ENCODE measurements at regions not wholly inside any gene's neighbourhood (a gene's known extent, or its start where the extent isn't known, plus 50 kb on each side); places are given as distances from the start of the nearest gene placed in this dataset.
"Not testable (repeated sequence)": the region's sequence is repeated elsewhere in the genome, so short reads cannot be mapped to it uniquely, and the experiment has no call there.

DNA sequence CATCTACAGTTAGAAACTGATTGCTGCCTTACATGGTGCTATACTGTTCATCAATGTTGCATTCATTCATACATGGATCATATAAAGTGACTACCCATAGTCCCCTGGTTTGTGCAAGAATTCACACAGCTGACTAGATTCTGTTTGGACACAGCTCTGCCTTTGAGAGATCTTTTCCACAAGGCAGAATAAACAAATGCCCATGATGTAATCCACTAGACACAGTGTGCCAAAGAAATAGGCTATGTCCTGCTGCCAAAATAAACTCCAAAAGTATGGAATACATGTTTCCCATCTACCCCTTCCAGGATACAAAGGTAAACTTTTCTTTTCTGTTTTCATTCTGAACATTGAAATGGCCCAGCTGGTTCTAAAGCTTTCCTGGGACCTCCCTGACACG, 269.4 kb upstream of the CHAC2 start:
- TF ChIP-seq POLR2A (IDR thresholded peaks at IDR 0.05): no peak
- TF ChIP-seq, protein P1, sequence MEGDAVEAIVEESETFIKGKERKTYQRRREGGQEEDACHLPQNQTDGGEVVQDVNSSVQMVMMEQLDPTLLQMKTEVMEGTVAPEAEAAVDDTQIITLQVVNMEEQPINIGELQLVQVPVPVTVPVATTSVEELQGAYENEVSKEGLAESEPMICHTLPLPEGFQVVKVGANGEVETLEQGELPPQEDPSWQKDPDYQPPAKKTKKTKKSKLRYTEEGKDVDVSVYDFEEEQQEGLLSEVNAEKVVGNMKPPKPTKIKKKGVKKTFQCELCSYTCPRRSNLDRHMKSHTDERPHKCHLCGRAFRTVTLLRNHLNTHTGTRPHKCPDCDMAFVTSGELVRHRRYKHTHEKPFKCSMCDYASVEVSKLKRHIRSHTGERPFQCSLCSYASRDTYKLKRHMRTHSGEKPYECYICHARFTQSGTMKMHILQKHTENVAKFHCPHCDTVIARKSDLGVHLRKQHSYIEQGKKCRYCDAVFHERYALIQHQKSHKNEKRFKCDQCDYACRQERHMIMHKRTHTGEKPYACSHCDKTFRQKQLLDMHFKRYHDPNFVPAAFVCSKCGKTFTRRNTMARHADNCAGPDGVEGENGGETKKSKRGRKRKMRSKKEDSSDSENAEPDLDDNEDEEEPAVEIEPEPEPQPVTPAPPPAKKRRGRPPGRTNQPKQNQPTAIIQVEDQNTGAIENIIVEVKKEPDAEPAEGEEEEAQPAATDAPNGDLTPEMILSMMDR (IDR thresholded peaks at IDR 0.05): no peak
- DNase-seq: no peak
- no peak overlapping the region for H3K4me3 ChIP-seq
- no peaks in the 10 kb centered on the region for H3K36me3 ChIP-seq
- H3K27ac ChIP-seq: no peak overlapping the region
- H3K9me3 ChIP-seq: no peaks in the 10 kb centered on the region
- H3K27me3 ChIP-seq: no peaks in the 10 kb centered on the region
- intact Hi-C loops (cut with DNase I; ENCODE audit: low total_unique reads): no loop called here
- no peaks in the 10 kb centered on the region for H3K4me1 ChIP-seq

GRCh38 chr2:53497020-53497419, 270.6 kb upstream of the CHAC2 start:
- Histone ChIP-seq H3K27me3 (no peaks in the 10 kb centered on the region), H3K9me3 (no peaks in the 10 kb centered on the region), H3K36me3 (no peaks in the 10 kb centered on the region), H3K4me3 (no peak overlapping the region), H3K27ac (no peak overlapping the region), H3K4me1 (no peaks in the 10 kb centered on the region)
- TF ChIP-seq POLR2A (IDR thresholded peaks at IDR 0.05): no peak
- TF ChIP-seq, protein P1 (IDR thresholded peaks at IDR 0.05): no peak
- intact Hi-C loops (cut with DNase I; ENCODE audit: low total_unique reads): no loop called here
- no peak for DNase-seq

GRCh38 chr2:53493210-53493609, 274.4 kb upstream of the CHAC2 start:
- DNase-seq: no peak
- TF ChIP-seq, protein P1 (IDR thresholded peaks at IDR 0.05): no peak
- Histone ChIP-seq H3K9me3 (no peaks in the 10 kb centered on the region), H3K4me3 (no peak overlapping the region), H3K36me3 (no peaks in the 10 kb centered on the region), H3K27ac (no peak overlapping the region), H3K27me3 (no peaks in the 10 kb centered on the region), H3K4me1 (no peaks in the 10 kb centered on the region)
- intact Hi-C loops (cut with DNase I; ENCODE audit: low total_unique reads): no loop called here

- H3K4me3 ChIP-seq: no peak overlapping the region
- DNase-seq: peak; percentile 68 to 77
- intact Hi-C loops (cut with DNase I; ENCODE audit: low total_unique reads): no loop called here
Observed at GRCh38 chr2:53490659-53491058, 276.9 kb upstream of the CHAC2 start.

DNA sequence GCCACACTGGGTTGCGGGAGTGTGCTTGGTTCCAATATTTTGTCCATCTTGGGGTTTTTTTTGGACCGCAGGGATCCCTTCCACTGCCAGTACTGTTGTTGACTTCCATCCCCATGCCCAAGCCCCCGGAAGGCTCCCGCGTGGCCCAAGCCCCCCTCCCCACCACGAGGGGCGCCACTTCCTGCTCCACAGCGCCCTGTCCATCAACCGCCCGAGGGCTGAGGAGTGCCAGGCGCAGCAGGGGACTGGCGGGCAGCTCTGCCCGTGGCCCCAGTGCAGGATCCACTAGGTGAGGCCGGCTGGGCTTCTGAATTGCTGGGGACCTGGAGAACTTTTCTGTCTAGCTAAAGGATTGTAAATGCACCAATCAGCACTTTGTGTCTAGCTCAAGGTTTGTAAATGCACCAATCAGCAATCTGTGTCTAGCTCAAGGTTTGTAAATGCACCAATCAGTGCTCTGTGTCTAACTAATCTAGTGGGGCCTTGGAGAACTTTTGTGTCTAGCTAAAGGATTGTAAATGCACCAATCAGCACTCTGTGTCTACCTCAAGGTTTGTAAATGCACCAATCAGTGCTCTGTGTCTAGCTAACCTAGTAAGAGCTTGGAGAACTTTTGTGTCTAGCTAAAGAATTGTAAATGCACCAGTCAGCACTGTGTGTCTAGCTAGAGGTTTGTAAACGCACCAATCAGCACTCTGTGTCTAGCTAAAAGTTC, 281.3 kb upstream of the CHAC2 start:
- H3K4me1 ChIP-seq; H3K9me3 ChIP-seq; H3K4me3 ChIP-seq; intact Hi-C loops (cut with DNase I; ENCODE audit: low total_unique reads); H3K27me3 ChIP-seq; DNase-seq; H3K36me3 ChIP-seq; H3K27ac ChIP-seq: not testable (repeated sequence)

More at GRCh38 chr2:53490659-53491058, 276.9 kb upstream of the CHAC2 start:
- no peaks in the 10 kb centered on the region for H3K27me3 ChIP-seq
- TF ChIP-seq POLR2A (IDR thresholded peaks at IDR 0.05): no peak
- TF ChIP-seq, protein P1 (IDR thresholded peaks at IDR 0.05): no peak
- no peaks in the 10 kb centered on the region for H3K9me3 ChIP-seq
- H3K36me3 ChIP-seq: no peaks in the 10 kb centered on the region
- H3K27ac ChIP-seq: no peak overlapping the region
- no peaks in the 10 kb centered on the region for H3K4me1 ChIP-seq
